MM.1S (cell line): ENCODE measurements at regions not wholly inside any gene's neighbourhood (a gene's known extent, or its start where the extent isn't known, plus 50 kb on each side); places are given as distances from the start of the nearest gene placed in this dataset.

Source experiments
- DNase-seq: peaks from one replicate; pipeline ENCODE4 v3.0.0-alpha.2; 2015
- H2AFZ ChIP-seq: fragments of 300-600 bp; sonication (generic); 2 replicates; pipeline ENCODE4 v1.6.0; 2016; ENCODE audit warnings: antibody characterized with exemption, low read length
- H3F3A ChIP-seq: fragments of 300-600 bp; sonication (generic); 2 replicates; pipeline ENCODE4 v1.6.1; 2016; ENCODE audit warnings: mild to moderate bottlenecking, antibody characterized with exemption, low read length, moderate library complexity, mixed read lengths; ENCODE audit not compliant: insufficient read depth
- H3K27ac ChIP-seq: fragments of 300-600 bp; sonication (generic); 2 replicates; pipeline ENCODE4 v1.5.1; 2016; ENCODE audit warnings: mild to moderate bottlenecking, low read length
- H3K27me3 ChIP-seq: fragments of 300-600 bp; sonication (generic); replicated peaks from 2 replicates; pipeline ENCODE4 v1.6.0; 2016; ENCODE audit warnings: low read length; ENCODE audit not compliant: insufficient read depth
- H3K36me3 ChIP-seq: fragments of 300-600 bp; sonication (generic); replicated peaks from 2 replicates; pipeline ENCODE4 v1.6.1; 2016; ENCODE audit warnings: mild to moderate bottlenecking, low read length, mixed read lengths; ENCODE audit not compliant: insufficient read depth
- H3K4me1 ChIP-seq: fragments of 300-600 bp; sonication (generic); 2 replicates; pipeline ENCODE4 v1.6.1; 2016; ENCODE audit warnings: low read length, mixed read lengths
- H3K4me2 ChIP-seq: fragments of 300-600 bp; sonication (generic); 2 replicates; pipeline ENCODE4 v1.6.0; 2016; ENCODE audit warnings: low read depth, low read length
- H3K4me3 ChIP-seq: fragments of 300-600 bp; sonication (generic); 2 replicates; pipeline ENCODE4 v1.5.1; 2016; ENCODE audit warnings: low read length, mixed read lengths
- H3K79me2 ChIP-seq: fragments of 300-600 bp; sonication (generic); 2 replicates; pipeline ENCODE4 v1.6.1; 2016; ENCODE audit warnings: mixed run types, low read length, mixed read lengths
- H3K9ac ChIP-seq: fragments of 300-600 bp; sonication (generic); 2 replicates; pipeline ENCODE4 v1.6.1; 2016; ENCODE audit warnings: low read length, mixed read lengths
- H3K9me2 ChIP-seq: fragments of 300-600 bp; sonication (generic); replicated peaks from 2 replicates; pipeline ENCODE4 v1.6.1; 2016; ENCODE audit warnings: mild to moderate bottlenecking, low read length, mixed read lengths; ENCODE audit not compliant: insufficient read depth
- H3K9me3 ChIP-seq: fragments of 300-600 bp; sonication (generic); replicated peaks from 2 replicates; pipeline ENCODE4 v1.6.1; 2016; ENCODE audit warnings: mild to moderate bottlenecking, low read length, mixed read lengths; ENCODE audit not compliant: insufficient read depth
- H4K20me1 ChIP-seq: fragments of 300-600 bp; sonication (generic); 2 replicates; pipeline ENCODE4 v1.6.1; 2016; ENCODE audit warnings: mild to moderate bottlenecking, low read length, moderate library complexity, mixed read lengths; ENCODE audit not compliant: insufficient read depth
- CTCF ChIP-seq: fragments of 300-600 bp; sonication (generic); IDR thresholded peaks from 2 replicates; pipeline ENCODE4 v1.5.1; 2016; ENCODE audit warnings: antibody characterized with exemption, low read length, mixed read lengths
- EZH2 ChIP-seq: fragments of 300-600 bp; sonication (generic); optimal IDR thresholded peaks from 2 replicates; pipeline ENCODE3; 2017; ENCODE audit warnings: low read depth, mild to moderate bottlenecking, antibody characterized with exemption, low read length, mixed read lengths
- EZH2phosphoT487 ChIP-seq: fragments of 300-600 bp; sonication (generic); IDR thresholded peaks from 2 replicates; pipeline ENCODE4 v1.6.1; 2018; ENCODE audit warnings: antibody characterized with exemption, low read length

DNA sequence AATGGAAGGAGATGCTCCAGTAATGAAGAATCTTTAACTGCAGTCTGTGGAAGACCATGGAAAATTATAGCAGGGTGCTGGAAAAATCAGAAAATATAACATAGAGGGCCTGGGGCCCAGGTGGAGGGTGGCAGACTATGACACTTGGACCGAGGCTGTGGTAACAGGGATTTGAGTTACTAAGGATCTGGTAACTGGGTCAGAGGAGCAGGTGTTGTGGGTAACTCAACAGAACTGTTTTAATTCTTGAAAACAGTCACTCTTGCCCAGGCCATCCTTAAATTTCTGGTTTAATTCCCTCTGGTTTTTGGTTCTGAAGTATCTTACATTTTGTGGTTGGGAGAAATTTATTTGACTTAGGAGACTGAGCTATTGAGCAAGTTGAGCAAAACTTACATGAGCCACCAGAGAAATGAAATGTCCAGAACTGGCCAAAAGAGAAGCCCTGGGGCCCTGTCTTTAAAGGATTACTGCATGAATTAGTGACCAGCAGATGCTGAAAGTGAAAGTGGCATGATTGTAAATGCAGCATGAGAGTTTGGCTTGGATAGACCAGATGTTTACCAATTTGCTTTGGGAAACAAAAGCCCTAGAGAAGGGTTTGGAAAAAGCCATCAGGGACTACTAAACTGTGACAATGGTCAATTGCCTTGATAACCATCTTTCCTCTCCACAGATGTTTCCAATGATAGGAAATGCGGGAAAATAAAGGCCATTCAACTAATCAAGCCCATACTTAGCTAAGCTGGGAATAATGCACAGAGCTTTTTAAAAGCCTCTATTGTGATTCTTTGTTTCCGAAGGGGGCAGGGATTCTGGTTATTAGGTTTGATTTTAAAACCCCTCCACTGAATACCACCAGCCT lies 374.9 kb upstream of the TGFBR2 start:
- Histone ChIP-seq H2AFZ (no peak overlapping the region), H3K9me3 (no peaks in the 10 kb centered on the region), H3K4me3 (no peak overlapping the region), H3K27ac (no peak overlapping the region), H3K9ac (no peak overlapping the region), H3K4me2 (no peak overlapping the region), H4K20me1 (no peaks in the 10 kb centered on the region), H3K79me2 (no peaks in the 10 kb centered on the region), H3K36me3 (no peaks in the 10 kb centered on the region), H3F3A (no peaks in the 10 kb centered on the region), H3K9me2 (no peaks in the 10 kb centered on the region), H3K27me3 (no peaks in the 10 kb centered on the region), H3K4me1 (no peaks in the 10 kb centered on the region)
- TF ChIP-seq EZH2, result no peak
- TF ChIP-seq EZH2phosphoT487, result no peak
- peak; percentile 10 for DNase-seq

GRCh38 chr3:30232142-30232541 lies 374.3 kb upstream of the TGFBR2 start:
- no peak overlapping the region for H2AFZ ChIP-seq
- H3K4me2 ChIP-seq, result no peak overlapping the region
- no peaks in the 10 kb centered on the region for H3F3A ChIP-seq
- no peak overlapping the region for H3K27ac ChIP-seq
- no peaks in the 10 kb centered on the region for H3K36me3 ChIP-seq
- no peaks in the 10 kb centered on the region for H3K9me3 ChIP-seq
- H3K9me2 ChIP-seq, result no peaks in the 10 kb centered on the region
- H4K20me1 ChIP-seq, result no peaks in the 10 kb centered on the region
- no peak overlapping the region for H3K4me3 ChIP-seq
- H3K79me2 ChIP-seq, result no peaks in the 10 kb centered on the region
- DNase-seq, result no peak
- H3K27me3 ChIP-seq, result no peaks in the 10 kb centered on the region
- TF ChIP-seq EZH2phosphoT487 (no peak), EZH2 (no peak), CTCF (no peak)
- H3K4me1 ChIP-seq, result no peaks in the 10 kb centered on the region
- no peak overlapping the region for H3K9ac ChIP-seq

- Histone ChIP-seq H3K36me3 (no peaks in the 10 kb centered on the region), H3K9me3 (no peaks in the 10 kb centered on the region), H3K4me3 (no peak overlapping the region), H3F3A (no peaks in the 10 kb centered on the region), H3K27ac (no peak overlapping the region), H3K4me1 (no peaks in the 10 kb centered on the region), H3K9me2 (no peaks in the 10 kb centered on the region), H3K27me3 (no peaks in the 10 kb centered on the region), H3K9ac (no peak overlapping the region), H3K4me2 (no peak overlapping the region), H4K20me1 (no peaks in the 10 kb centered on the region), H3K79me2 (no peaks in the 10 kb centered on the region), H2AFZ (no peak overlapping the region)
- no peak for DNase-seq
- no peak for TF ChIP-seq CTCF
- TF ChIP-seq EZH2, result no peak
- no peak for TF ChIP-seq EZH2phosphoT487
These were observed 372.3 kb upstream of the TGFBR2 start for GRCh38 chr3:30233913-30234646.

GRCh38 chr3:30236011-30236410 lies 370.4 kb upstream of the TGFBR2 start:
- no peaks in the 10 kb centered on the region for H3K79me2 ChIP-seq
- no peaks in the 10 kb centered on the region for H3K4me1 ChIP-seq
- H2AFZ ChIP-seq, result no peak overlapping the region
- no peaks in the 10 kb centered on the region for H4K20me1 ChIP-seq
- no peaks in the 10 kb centered on the region for H3K36me3 ChIP-seq
- DNase-seq, result no peak
- no peaks in the 10 kb centered on the region for H3F3A ChIP-seq
- no peaks in the 10 kb centered on the region for H3K9me3 ChIP-seq
- no peaks in the 10 kb centered on the region for H3K9me2 ChIP-seq
- H3K4me2 ChIP-seq, result no peak overlapping the region
- no peak overlapping the region for H3K4me3 ChIP-seq
- TF ChIP-seq CTCF (no peak), EZH2 (no peak), EZH2phosphoT487 (no peak)
- H3K27ac ChIP-seq, result no peak overlapping the region
- H3K27me3 ChIP-seq, result no peaks in the 10 kb centered on the region
- no peak overlapping the region for H3K9ac ChIP-seq
